KG1 (cell line): ENCODE measurements at regions not wholly inside any gene's neighbourhood (a gene's known extent, or its start where the extent isn't known, plus 50 kb on each side); places are given as distances from the start of the nearest gene placed in this dataset.
"Not testable (repeated sequence)": the region's sequence is repeated elsewhere in the genome, so short reads cannot be mapped to it uniquely, and the experiment has no call there.

Source experiments
- DNase-seq: peaks from one replicate; lab custom pipeline; 2025; lab: John Stamatoyannopoulos, UW

- DNase-seq: no peak
These were observed 142.9 kb upstream of the ZSWIM2 start for GRCh38 chr2:186991766-186992417.

DNA sequence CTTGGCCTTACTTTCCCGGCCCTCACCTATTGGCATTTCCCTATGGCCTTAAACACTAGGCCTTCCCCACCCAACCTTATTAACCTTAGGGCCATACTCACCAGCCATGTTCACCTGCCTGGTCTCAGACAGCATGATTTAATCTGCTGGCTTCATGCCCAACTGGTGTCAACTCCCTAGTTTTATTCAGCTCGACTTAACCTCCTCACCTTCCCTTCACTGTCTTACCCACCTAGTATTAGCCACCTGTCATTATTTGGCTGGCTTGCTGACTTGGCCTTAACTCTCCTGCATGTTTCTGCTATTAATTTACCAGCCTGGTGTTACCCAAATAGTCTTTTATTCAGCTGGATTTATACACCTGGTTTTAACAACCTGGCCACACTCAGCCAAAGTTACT is 136.0 kb upstream of the ZSWIM2 start:
- no peak for DNase-seq

DNA sequence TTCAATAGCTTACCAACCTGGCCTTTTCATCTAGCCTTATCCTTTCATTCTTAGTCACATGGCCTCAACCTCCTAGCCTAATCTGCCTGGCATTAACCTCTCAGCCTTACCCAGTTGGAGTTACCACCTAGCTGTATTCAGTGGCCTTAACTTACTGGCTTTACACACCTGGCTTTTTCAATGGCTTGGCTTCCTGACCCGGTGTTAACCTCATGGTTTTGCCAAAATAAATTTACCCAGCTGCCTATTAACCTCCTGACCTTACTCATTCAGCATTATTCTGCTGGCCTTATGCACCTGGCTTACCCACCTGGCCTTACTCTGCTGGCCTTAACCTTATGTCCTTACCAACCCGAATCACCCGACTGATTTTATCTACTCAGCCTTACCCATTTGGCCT is 135.5 kb upstream of the ZSWIM2 start:
- no peak for DNase-seq

GRCh38 chr2:186980787-186981550 is 132.0 kb upstream of the ZSWIM2 start:
- no peak for DNase-seq

GRCh38 chr2:186980117-186980442 is 131.1 kb upstream of the ZSWIM2 start:
- no peak for DNase-seq

DNA sequence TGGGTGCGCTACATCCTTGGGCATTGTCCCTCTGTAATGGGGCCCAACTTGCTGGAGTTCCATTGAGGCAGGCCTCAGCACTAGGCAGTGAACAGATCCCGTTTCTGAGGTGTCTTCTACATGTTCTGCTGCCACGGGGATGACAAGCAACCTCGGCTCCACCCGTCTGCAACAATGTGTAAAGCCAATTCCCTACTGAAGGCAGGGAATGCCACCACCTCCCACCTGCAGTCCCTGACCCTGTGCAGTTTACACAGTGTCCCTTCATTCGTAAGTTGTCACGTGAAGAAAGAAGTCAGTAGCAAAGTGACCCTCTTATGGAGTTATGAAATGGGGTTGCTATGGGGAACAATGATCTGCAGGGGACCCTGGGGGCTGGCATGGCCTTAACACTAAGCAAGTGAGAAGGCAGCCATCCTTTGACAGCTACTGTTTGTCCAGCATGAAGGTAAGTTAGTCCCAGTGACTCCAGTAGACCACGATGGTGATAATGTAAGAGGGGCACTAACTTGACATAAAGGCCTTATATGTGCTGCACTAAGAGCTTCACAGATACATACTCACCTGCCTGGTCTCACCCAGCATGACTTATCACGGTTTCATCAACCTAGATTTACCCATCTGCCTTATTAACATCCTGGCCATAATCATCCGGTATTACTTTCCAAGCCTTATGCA is 130.6 kb upstream of the ZSWIM2 start:
- no peak for DNase-seq

GRCh38 chr2:186977433-186978045 is 128.6 kb upstream of the ZSWIM2 start:
- DNase-seq: no peak

DNA sequence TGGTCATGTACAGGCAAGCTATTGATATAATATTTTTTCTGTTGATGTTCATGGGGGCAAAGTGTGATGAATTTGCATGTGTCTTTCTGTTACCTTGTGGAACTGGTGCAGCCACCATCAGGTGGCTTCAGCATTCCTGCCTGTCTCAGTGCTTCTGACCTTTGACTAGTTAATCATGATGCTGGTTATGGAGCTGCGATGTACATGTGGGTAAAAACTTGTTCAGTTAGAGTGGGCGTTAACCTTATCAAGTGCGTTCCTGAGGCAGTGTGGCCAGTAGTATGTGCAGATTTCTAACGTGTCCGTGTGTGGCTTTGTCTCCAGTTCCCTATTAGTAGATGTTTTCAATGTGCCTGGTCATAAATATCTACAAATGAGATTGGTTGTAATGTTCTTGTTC is 127.4 kb upstream of the ZSWIM2 start:
- no peak for DNase-seq

- DNase-seq: no peak
These were observed 123.5 kb upstream of the ZSWIM2 start for GRCh38 chr2:186972281-186972970.

GRCh38 chr2:186968277-186968676 is 119.3 kb upstream of the ZSWIM2 start:
- DNase-seq: no peak

- DNase-seq: no peak
These were observed 117.0 kb upstream of the ZSWIM2 start for GRCh38 chr2:186966015-186966414.

DNA sequence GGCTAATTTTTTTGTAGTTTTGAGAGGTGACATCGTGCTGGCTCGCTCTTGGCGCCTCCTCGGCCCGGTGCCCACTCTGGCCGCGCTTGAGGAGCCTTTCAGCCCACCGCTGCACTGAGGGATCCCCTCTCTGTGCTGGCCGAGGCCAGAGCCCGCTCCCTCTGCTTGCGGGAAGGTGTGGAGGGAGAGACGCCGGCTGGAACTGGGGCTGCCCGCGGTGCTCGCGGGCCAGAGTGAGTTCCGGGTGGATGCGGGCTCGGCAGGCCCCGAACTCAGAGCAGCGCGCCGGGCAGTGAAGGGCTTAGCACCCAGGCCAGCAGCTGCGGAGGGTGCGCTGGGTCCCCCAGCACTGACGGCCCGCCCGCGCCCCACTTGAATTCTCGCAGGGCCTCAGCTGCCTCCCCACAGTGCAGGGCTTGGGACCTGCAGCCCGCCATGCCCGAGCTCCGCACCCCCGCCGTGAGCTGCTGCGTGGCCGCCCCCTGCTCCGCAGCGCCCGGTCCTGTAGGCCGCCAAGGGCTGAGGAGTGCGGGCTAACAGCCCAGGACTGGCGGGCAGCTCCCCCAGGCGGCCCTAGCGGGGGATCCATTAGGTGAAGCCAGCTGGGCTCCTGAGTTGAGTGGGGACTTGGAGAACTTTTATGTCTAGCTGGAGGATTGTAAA is 113.2 kb upstream of the ZSWIM2 start:
- no peak for DNase-seq

- DNase-seq: not testable (repeated sequence)
These were observed 111.3 kb upstream of the ZSWIM2 start for GRCh38 chr2:186960241-186960640.

DNA sequence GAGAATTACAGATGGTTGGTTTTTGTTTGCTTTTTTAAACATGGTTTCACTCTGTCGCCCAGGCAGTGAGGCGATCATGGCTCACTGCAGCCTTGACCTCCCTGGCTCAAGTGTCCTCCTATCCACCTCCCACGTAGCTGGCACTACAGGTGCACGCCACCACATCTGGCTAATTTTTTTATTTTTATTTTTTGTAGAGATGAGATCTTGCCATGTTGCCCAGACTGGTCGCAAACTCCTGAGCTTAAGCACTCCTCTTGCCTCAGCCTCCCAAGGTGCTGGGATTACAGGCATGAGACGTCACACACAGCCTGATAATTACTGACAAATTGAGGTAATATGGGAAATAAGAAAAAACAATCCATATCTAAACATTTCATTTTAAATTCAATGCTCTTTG is 110.5 kb upstream of the ZSWIM2 start:
- no peak for DNase-seq

DNA sequence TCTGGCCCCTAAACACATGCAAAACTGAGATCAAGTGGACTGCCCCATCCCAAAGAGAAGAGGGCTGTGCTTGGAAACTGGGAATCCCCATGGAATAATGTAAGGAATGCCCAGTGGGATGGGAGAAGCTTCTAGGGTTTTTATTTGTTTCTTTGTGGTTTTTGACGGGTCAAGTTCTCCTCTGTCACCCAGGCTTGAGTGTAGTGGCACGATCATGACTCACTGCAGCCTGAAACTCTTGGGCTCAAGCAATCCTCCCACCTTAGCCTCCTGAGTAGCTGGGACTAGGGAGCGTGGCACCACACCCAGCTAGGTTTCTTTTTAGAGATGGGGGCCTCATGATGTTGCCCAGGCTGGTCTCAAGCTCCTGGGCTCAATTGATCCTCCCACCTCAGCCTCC is 101.7 kb upstream of the ZSWIM2 start:
- no peak for DNase-seq

DNA sequence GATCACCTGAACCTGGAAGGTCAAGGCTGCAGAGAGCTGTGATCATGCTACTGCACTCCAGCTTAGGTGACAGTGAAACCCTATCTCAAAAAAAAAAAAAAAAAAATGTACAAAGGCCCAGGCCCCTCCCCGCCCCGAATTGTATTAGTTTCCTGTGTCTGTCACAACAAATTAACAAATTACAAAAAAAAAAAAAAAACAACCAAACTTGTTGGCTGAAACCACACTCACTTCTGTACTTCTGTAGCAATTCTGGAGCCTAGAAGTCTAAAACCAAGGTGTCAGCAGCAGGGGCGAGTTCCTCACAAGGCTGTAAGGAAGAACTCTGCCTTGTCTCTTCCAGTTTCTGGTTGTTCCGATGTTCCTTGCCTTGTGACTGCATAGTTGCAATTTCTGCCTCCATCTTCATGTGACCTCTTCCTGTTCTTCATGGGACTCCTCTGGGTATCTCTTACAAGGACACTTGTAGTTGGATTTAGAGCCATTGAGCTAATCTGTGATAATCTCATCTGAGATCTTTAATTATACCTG is 100.8 kb upstream of the ZSWIM2 start:
- DNase-seq: no peak

GRCh38 chr2:186947516-186947915 is 98.5 kb upstream of the ZSWIM2 start:
- DNase-seq: no peak

GRCh38 chr2:186946896-186947467 is 98.0 kb upstream of the ZSWIM2 start:
- no peak for DNase-seq

GRCh38 chr2:186941853-186942252 is 92.9 kb upstream of the ZSWIM2 start:
- no peak for DNase-seq

GRCh38 chr2:186940463-186940862 is 91.5 kb upstream of the ZSWIM2 start:
- DNase-seq: no peak

- no peak for DNase-seq
These were observed 85.5 kb upstream of the ZSWIM2 start for GRCh38 chr2:186934420-186934819.
